ENCODE measurements at regions not wholly inside any gene's neighbourhood (a gene's known extent, or its start where the extent isn't known, plus 50 kb on each side); places are given as distances from the start of the nearest gene placed in this dataset.
"Not testable (repeated sequence)": the region's sequence is repeated elsewhere in the genome, so short reads cannot be mapped to it uniquely, and the experiment has no call there.

DNA sequence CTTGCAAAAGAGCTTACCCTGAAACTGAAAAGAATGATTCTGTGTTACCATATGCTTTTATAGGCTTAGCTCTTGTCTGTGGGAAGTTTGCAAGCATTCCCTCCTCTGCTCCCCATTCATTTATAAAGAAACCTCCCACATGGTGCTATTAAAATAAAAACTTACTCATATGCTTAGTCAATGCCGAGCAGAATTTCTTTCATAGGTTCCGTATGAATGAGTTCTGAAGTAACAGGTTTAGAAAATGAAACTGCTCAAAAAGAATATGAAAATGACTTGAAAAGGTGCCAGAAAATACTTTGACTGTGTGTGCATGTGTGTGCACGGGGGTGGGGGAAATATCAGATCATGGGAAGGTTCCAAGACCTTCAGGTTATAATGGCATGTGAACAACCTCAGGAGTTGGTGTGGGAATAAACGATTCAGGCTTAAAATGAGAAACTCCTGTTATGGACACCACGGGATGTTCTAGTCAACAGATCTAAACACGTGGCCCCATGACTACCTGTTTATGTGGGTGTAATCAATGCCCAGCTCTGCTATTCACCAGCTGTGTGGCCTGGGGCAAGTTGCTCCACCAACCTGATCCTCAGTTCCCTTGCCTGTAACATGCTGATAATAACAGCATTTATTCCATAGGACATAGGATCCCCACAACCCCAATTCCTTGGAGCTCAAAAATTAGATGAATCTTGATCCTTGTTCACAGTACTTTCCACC, 293.7 kb upstream of the PLGLB1 start:
- DNase-seq (ENCODE audit: low read depth): peak; percentile 16

DNA sequence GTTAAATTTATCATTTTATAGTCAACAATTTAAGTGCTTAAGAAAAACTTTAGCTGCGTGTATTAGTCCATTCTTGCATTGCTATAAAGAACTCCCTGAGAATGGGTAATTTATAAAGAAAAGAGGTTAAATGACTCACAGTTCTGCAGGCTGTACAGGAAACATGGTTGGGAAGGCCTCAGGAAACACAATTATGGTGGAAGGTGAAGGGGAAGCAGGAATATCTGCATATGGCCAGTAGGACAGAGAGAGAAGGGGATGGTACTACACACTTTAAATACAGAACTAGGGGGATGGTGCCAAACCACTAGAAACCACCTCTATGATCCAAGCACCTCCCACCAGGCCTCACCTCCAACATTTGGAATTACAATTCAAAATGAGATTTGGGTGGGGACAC, 295.5 kb upstream of the PLGLB1 start:
- peak; percentile 40 for DNase-seq (ENCODE audit: low read depth)

DNA sequence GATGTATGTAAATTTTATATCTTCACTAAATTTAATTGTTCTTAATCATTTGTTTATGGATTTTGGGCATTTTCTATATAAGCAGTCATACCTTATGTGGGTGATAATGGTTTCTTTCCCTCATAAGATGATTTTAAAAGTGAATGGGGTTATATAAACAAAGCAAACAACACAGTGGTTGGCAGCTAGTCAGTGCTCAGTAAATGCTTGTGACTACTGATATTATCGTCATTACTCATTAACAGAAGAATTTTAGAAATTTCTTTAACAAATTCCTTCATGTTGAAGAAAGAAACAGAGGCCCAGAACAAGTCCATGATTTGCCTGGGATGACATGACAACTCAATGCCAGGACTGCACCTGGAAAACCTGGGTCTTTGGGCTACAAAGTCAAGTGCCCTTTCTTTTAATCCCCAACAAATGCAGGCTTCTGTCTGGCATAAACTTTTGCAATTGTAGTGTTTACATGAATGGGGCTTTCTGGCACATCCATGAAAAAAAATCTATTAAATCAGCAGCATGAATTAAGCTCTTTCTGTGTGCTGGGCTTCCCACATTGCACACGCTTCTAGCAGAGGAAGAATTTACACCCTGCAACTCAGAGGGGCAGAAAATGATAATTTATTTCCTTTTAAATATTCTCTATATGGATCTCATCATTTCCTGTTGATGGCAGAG, 297.3 kb upstream of the PLGLB1 start:
- DNase-seq (ENCODE audit: low read depth): peak; percentile 89

DNA sequence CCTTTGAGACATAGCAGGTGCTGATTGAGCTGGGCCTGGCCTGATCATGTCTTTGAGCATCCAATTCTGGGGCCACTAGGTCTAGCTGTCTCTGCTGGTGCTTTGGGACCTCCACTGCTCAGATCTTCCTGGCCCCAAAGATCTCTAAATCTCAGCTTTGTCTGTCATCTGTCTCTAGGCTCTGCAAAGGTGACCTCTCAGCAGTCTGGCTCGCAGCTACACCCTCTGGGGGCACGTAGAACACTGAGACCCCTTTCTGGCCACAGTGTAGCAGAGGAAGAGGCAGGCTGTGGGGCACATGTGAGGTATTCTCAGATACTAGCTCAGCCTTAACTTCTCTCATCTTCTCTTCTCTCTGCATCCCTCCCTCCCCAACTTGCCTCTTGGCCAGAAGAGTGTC, 298.1 kb upstream of the PLGLB1 start:
- not testable (repeated sequence) for DNase-seq (ENCODE audit: low read depth)

DNA sequence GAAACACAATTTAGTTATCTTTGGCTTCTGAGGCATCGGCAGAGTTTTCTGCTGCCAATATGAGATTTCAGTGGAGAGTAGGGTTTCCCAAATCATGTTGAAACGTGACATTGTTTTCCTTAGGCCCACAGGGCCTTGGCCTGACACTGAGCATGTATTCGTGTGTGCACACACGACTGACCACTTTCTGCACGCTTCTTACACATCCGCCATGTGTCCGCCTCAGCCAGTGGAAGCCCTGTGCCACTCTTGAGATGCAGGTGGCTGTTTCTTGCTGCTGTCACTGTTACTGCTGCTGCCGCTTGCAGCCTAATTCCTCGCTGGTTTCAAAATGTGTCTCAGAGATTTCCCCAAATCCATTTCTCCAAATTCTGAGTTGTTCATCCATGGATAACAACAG, 299.6 kb upstream of the PLGLB1 start:
- not testable (repeated sequence) for DNase-seq (ENCODE audit: low read depth)

DNA sequence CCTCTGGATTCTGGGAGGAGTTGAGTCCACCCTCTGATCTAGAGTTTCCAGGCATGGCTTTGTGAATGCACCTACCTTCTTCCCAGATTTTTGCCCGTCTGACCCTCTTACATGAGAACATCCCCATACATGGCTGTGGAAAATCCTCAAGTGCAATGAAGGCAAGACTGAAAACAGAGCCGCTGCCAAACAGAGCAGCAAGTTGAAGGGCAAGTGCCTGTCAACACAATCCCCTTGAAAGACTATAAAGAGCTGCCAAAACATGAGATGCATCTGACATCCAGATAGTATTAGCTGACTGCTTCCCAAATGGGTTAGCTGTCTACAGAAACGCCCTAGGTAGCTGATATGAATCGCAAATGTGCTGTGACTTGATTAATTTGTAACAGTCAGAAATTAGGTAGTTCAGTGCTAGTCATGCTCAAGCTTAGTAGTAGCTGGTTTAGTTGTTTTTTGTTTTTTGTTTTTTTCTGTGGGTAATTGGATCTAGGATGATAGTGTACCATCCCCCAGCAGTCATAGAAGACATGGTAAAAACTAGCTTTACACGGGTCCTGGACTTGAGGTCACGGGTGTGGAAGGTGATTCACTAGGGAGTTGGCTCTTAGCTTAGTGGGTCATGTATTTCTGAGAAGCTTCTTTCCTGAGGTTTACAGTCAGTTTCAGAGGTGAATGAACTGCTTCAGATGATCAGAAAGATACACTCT, 302.8 kb upstream of the PLGLB1 start:
- peak; percentile 28 for DNase-seq (ENCODE audit: low read depth)

DNA sequence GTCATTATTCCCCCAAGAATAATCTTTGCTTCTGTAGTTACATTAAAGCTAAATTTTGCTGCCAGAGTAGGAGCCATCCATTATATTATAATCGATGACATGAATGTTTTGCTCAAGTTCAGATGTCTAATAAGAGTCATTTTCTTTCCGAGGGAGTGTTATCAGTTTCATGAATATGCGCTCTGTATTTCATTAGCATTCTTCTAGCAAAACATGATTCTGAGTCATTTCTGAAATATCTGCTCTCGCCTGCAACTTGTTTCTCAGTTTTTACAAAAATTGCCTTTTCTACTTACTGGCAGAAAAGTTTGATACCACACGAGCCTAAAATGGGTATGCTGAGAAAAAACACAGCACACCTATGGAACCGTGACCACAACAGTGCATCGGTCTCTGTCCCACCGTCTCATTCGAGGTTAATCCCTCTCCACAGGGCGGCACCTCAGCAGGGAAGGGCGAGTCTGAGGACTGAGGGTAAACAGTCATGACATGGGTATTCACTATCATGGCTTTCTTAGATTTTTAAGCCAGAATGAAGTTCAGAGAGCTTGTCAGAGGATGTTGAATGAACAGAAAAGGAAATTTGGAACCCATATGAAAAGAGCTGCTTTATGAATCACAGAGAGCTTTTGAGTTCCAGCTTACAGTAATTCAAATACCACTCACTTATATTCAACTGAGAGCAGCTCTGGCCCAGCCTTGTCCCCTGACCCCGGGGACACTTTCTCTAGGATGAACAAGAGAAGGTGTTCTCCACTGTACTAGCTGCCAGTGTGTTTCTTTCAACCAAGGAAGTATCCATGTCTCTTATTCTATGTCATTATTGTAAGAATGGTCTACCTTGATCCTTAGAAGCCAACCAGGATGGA, 303.6 kb upstream of the PLGLB1 start:
- DNase-seq (ENCODE audit: low read depth): not testable (repeated sequence)

DNA sequence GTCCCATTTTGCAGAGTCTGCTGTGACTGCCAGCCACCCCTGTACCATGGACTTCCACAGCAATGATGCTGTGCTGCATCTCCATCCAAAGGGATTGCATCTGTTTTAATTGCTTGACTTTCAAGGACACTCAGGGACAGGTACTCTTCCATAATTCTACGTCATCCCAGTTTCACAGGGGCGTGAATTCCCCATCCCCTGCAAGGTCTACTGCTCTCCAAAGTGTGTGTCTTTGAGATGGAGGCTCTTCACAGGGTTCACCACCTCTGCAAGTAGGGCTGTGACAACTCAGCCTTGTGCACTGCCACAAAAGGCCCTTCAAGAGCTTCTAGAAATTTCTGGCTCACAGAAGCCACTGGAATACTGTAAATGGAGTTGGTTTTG, 304.3 kb upstream of the PLGLB1 start:
- DNase-seq (ENCODE audit: low read depth): not testable (repeated sequence)

DNA sequence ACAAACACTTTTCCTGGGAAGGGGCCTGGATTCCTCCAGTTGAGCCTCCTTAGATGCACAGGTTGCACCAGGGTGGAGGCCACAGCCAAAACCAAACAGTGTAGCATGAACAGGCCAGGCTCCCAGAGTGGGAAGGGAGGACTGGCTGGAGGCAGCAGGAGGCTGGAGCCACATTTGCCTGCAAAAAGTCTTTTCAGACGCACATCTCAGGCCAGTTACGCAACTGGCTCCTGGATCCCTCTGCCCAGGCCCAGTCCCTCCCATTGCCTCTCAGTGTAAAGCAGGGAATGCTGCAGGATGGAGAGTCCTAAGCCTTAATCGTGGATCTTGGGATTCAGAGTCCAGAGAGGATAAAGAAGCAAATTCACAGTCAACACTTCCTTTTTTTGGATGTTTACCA, 305.1 kb upstream of the PLGLB1 start:
- not testable (repeated sequence) for DNase-seq (ENCODE audit: low read depth)

DNA sequence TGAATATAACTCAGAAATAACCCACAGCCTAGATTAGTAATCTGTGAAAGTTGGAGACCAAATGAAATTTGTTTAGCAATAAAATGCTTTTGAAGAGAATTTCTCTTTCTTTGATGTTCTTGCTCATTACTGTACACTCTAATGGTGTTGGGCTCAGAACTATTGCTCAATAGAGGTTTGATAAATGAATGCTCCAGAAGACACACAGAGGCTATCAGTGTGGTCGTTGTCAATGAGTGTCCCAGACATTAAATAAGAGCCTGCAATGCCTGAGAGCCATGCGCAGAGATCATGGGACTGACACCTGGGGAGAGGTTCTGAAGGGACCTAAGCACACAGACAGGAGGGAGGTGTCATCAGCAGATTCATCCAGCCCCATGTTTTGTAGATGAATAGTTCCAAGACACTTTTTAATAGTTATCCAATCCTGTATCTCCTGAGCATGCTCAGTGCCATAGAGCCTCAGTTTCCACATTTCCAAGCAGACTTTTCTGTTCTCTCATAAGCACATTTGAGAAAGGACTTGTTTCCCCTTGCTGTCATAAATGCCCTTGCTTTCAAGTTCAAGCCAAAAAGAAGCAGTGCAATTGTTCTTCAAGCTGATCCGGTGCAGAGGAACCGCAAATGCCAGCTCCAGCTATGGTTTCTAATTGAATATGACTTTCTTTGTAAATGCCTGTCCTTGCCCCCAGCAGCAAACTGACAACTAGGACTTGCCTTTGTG, 306.2 kb upstream of the PLGLB1 start:
- DNase-seq (ENCODE audit: low read depth): not testable (repeated sequence)

DNA sequence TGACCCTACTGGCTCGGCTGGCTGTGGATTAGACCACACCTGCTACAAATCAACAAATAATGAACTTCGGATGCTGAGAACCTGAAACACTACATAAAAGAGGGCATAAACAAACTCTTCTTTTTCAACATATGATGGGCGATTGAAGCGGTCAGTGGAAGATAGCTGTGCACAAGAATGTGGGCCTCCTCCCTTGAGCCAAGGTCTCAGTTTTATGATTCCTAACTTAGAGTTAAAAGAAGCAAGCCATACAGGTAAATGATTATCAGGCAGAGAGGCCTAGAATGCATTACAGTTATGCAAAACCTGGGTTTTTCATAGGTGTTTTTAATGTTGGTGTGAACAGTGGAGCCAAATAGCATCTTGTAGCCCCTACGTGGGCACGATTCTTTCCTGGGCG, 307.9 kb upstream of the PLGLB1 start:
- not testable (repeated sequence) for DNase-seq (ENCODE audit: low read depth)

DNA sequence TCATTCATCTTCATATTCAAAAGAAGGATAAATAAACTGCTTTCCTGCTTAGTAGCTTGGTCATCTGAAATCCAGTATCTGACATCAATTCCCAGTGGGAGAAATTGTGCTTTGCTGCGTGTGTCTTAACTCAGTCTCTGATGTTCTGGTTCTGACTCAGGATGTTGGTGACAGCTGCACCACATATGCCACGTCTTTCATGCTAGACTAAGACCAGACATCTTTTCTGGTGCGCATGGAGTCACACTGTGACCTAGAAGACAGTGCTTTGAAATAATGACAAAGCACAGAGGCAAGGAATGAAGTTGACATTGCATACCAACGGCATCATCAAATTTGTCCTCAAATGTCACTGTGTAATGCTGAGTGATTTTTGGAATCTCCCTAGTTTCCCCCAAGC, 308.8 kb upstream of the PLGLB1 start:
- DNase-seq (ENCODE audit: low read depth): not testable (repeated sequence)

DNA sequence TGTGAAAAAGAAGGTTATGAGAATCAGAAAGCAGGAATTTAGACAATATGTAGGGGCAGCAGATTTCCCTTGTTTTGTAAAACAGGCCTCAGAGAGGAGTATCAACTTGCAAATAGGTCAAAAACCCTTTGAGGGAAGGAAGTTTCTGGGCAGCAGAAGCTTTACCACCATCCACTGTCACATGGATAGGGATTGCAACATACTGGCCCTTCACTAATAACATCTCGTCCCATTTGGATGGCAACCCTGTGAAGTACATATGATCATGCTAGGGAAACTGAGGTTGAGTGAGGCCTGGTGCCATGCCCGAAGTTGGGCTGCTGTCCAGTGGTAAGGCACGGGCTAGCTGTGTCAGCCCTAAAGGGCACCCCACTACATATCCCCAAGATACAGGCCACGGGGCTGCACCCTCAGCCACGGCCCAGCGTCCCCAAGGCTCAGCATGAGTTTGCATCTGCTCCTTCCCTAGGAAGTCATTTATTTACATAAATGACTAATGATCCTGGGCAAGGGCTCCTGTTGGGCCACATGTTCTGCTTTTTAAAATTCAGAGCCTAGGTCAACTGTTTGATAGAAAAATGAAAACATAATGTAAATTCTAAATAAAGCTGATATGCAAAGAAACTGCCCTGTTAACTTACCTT, 310.4 kb upstream of the PLGLB1 start:
- peak; percentile 16 for DNase-seq (ENCODE audit: low read depth)

DNA sequence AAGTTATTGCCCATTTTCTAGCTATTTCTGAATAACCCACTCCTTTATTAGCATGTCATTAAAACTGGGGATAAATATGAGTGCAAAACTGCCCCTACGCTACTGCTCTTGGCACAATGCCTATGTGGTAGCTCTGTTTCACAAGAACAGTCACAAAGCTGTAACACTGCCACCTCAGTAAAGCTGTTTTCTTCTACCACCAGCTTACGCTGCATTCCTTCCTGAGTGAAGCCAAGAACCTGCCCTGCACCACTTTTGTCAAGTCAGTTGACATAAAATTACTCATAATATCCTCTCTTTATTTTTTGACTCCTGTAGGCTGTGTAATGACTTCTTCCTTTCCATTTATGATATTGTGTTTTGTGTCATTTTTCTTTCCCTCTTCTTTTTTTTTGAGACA, 313.2 kb upstream of the PLGLB1 start:
- DNase-seq (ENCODE audit: low read depth): not testable (repeated sequence)

DNA sequence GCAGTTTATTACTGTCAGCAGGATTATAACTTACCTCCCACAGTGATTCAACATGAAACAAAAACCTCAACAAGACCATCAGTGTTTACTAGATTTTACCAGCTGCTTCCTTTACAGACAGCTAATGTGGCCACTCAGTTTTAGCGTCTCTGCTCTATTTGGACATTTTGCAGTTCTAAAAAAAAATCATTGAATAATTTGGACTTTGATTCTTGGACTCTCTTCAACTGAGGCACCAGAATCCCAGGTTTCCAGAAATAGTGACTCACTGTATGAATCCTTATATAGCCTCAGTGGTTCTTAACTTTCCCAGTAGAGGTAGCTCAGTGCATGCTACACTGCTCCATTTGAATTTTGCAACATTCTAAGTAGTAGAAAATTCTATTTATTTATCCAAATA, 317.4 kb upstream of the PLGLB1 start:
- not testable (repeated sequence) for DNase-seq (ENCODE audit: low read depth)

DNA sequence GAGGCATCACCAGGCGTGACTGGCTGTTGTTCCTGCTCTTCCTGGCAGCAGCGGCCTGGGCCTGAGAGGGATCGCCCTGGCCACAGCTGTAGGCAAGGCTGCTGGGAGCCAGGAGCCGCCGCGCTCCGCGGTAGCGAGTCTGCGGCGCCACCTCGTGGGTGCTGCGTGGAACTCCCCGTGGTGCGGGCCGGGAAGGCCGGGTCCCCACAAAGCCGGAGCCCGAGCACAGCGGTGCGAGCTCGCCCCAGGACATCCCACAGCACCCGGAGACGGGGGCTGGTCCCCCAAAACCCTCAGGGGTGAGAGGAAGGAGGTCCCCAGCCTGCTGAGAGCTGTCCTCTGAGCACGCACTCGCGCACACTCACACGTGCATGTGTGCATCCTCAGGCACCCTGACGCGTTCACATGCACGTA, 320.0 kb upstream of the PLGLB1 start:
- peak; percentile 69 for DNase-seq (ENCODE audit: low read depth)

DNA sequence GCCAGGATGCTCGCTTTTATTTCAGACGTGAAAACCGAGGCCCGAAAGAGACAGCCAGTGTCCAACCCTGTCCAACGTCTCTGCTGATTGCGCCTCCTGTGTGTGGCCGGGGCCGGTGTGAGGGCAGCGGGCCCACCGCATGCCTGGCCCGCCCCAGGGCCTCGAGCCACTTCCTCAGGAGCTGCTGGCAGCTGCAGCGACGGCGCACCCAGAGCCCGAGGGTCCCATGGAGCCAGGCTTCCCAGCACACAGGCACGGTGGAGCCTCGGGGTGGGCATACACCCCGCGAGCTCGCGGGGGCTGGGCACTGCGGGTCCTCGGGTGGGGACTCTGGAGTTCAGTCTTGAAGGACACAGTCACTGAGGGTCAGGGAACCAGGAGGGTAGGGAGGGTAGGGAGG, 320.5 kb upstream of the PLGLB1 start:
- DNase-seq (ENCODE audit: low read depth): not testable (repeated sequence)

DNA sequence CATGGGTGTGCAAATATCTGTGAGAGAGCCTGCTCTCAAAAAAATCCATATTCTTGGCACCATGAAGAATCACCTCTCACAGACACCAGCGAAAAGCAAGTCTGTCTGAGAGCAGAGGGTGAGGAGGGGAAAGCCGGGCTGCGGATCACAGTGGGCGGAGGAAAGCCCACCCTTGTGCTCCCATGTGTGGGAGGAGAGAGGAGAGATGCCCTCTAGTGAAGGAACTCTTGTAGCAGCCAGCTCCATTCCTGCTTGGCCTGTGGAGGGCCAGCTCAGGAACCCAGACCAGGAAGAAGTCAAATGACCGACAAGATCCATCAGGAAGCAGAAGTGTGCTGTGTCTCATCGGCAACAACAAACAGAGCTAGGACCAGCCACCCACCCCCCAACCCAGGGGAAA, 321.7 kb upstream of the PLGLB1 start:
- DNase-seq (ENCODE audit: low read depth): peak; percentile 10

DNA sequence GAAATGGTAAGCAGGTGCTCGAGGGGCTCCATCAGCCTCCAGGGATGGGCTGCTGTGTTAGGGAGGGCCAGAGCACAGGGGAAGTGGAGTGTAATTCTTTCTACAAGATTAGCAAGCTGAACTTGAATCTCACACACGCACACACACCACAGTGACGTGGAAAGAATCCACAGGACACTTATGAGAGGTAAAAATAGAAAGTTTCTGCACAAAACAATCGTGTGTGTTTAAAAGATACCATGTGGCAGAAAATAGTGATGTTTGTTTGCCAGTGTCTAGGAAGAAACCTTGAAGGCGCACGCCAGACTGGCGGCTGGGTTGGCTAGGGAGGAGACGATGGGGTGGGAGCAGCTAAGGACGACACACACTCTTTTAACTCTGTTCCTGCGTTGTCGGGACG, 323.6 kb upstream of the PLGLB1 start:
- not testable (repeated sequence) for DNase-seq (ENCODE audit: low read depth)

DNA sequence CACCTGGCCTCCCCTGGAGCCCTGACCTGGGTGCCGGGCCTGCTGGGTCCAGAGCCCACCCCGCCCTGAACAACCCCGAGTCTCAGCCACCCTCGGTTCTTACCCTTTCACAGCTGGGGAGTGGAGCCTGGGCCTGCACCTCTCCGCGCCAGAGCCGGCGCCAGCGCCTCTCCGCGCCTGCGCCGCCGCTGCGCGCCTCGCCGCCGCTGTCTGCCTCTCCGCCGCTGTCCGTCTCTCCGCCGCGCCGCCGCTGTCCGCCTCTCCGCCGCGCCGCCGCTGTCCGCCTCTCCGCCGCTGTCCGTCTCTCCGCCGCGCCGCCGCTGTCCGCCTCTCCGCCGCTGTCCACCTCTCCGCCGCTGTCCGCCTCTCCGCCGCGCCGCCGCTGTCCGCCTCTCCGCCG, 326.9 kb upstream of the PLGLB1 start:
- not testable (repeated sequence) for DNase-seq (ENCODE audit: low read depth)

DNA sequence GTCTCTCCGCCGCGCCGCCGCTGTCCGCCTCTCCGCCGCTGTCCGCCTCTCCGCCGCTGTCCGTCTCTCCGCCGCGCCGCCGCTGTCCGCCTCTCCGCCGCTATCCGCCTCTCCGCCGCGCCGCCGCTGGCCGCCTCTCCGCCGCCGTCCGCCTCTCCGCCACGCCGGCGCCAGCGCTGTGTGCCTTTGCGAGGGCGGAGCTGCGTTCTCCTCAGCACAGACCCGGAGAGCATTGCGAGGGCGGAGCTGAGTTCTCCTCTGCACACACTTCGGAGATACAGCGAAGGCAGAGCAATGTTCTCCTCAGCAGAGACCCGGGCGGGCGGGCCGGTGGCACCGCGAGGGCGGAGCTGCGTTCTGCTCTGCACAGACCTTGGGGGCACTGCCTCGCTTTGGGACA, 327.4 kb upstream of the PLGLB1 start:
- DNase-seq (ENCODE audit: low read depth): not testable (repeated sequence)
